Astrocyte (in vitro differentiated cells and primary cell): ENCODE measurements at regions not wholly inside any gene's neighbourhood (a gene's known extent, or its start where the extent isn't known, plus 50 kb on each side); places are given as distances from the start of the nearest gene placed in this dataset.

Source experiments
- CTCF ChIP-seq: IDR thresholded peaks from 2 replicates; pipeline ENCODE4 v1.5.1; 2011; ENCODE audit warnings: low read depth, mild to moderate bottlenecking, inconsistent platforms, low read length, moderate library complexity; ENCODE audit not compliant: insufficient read depth
- EZH2 ChIP-seq: IDR thresholded peaks from 2 replicates; pipeline ENCODE4 v1.6.1; 2012; ENCODE audit warnings: mild to moderate bottlenecking, low read length, inconsistent platforms; ENCODE audit not compliant: insufficient read depth

DNA sequence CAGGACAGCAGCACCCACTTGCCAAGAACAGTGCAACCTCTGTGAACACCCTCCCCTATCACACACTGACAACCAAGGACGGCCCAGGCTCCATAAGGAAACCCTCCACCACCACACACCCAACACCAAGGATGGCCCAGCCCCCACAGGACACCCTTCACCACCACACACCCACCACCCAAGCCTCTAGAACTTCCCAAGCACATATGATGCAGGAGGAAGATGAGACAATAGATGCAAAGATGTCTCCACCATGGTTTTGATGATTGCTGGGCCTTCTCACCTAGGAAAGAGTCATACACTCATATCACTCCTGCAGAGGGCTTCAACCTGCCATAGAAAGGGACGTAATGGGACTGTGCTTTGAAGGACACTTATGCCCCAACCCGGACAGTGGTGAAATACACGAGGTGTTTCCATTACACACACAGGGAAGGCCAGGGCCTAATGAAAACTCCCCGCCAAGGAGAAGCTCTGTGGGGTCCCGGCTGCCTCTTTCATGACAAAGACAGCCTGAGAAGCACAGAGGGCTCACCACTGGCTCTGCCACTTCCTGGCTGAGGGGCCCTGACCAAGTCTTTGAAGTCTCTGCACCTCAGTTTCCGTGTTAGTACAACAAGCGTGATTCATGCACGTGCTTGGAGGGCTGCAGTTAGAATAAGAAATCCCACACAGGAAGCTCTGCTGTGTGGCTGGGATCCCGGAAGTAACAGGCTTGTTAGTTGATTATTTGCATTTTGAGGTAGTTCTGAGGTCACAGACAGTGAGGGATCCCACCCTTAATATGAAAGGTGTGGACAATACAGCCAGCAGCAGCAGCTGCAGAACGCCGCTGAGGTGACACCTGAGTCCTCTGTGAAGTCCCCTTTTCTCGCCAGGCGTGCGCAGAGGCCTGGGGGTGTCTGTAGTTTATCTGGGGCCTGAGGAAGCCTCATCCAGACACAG is 61.9 kb upstream of the ATP12A start:
- TF ChIP-seq EZH2, result no peak
- no peak for TF ChIP-seq CTCF
